GM23248 (cell line): ENCODE measurements at regions not wholly inside any gene's neighbourhood (a gene's known extent, or its start where the extent isn't known, plus 50 kb on each side); places are given as distances from the start of the nearest gene placed in this dataset.

Source experiments
- EZH2 ChIP-seq: fragments of 200-600 bp; sonication (generic); IDR thresholded peaks from 2 replicates; pipeline ENCODE4 v1.6.1; 2018; ENCODE audit warnings: antibody characterized with exemption, mild to moderate bottlenecking; ENCODE audit not compliant: insufficient read depth, poor library complexity, severe bottlenecking
- EZH2phosphoT487 ChIP-seq: fragments of 200-600 bp; sonication (generic); IDR thresholded peaks from 2 replicates; pipeline ENCODE4 v1.6.1; 2018; ENCODE audit warnings: antibody characterized with exemption, moderate library complexity, mild to moderate bottlenecking, low read depth; ENCODE audit not compliant: insufficient read depth

GRCh38 chr6:23663096-23663495 is 462.9 kb upstream of the NRSN1 start:
- TF ChIP-seq EZH2phosphoT487 (no peak), EZH2 (no peak)
